ENCODE measurements at regions not wholly inside any gene's neighbourhood (a gene's known extent, or its start where the extent isn't known, plus 50 kb on each side); places are given as distances from the start of the nearest gene placed in this dataset.

- no peak for DNase-seq (ENCODE audit: low spot score)
Measured at GRCh38 chr1:221800831-221801230, 58.9 kb upstream of the DUSP10 start.

- DNase-seq (ENCODE audit: low spot score), result no peak
Measured at GRCh38 chr1:221797506-221797905, 55.6 kb upstream of the DUSP10 start.

- DNase-seq (ENCODE audit: low spot score), result no peak
Measured at GRCh38 chr1:221796700-221797099, 54.8 kb upstream of the DUSP10 start.

GRCh38 chr1:221795380-221795779 is 53.5 kb upstream of the DUSP10 start:
- DNase-seq (ENCODE audit: low spot score), result no peak

- no peak for DNase-seq (ENCODE audit: low spot score)
Measured at GRCh38 chr1:221794935-221795334, 53.0 kb upstream of the DUSP10 start.

GRCh38 chr1:221794079-221794670 is 52.3 kb upstream of the DUSP10 start:
- no peak for DNase-seq (ENCODE audit: low spot score)

GRCh38 chr1:221793439-221794078 is 51.7 kb upstream of the DUSP10 start:
- no peak for DNase-seq (ENCODE audit: low spot score)

GRCh38 chr1:221791846-221792245 is 50.0 kb upstream of the DUSP10 start:
- DNase-seq (ENCODE audit: low spot score), result no peak
